Testis (tissue), 2 donors: ENCODE measurements at regions not wholly inside any gene's neighbourhood (a gene's known extent, or its start where the extent isn't known, plus 50 kb on each side); places are given as distances from the start of the nearest gene placed in this dataset.

ENCODE experiments used
- POLR2A ChIP-seq: fragments of 450-650 bp; IDR thresholded peaks from one replicate; pipeline ENCODE4 v1.6.1; 2017; ENCODE audit warnings: antibody characterized with exemption, mild to moderate bottlenecking, moderate library complexity
- TF ChIP-seq, protein P1 (sequence below), 3 experiments: fragments of 450-650 bp in 2 of 3; fragments of 200-600 bp in 1 of 3; sonication (generic) in 1 of 3; IDR thresholded peaks; one replicate each; pipeline ENCODE4 v1.5.1; 2016 to 2019; ENCODE audit warnings: antibody characterized with exemption in 3 of 3, mild to moderate bottlenecking in 2 of 3, moderate library complexity in 1 of 3

DNA sequence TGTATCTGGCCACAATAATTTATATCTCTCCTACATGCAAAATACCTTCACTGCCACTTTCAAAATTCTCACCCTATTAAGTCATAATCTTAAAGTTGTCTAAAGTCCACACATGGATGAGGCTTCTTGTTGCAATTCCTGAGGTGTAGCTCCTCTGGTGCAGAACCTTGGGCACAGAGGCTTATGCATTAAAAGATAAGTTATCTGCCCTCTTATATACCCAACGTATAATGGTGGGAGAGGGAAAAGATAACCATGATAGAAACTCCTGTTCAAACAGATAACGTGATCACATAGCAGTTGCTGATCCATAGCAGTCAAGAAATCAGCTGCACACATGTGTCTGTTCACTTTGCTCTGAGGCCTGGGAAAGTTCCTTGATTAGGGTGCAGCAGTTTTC is 1767.0 kb downstream of the MAT2B start:
- TF ChIP-seq POLR2A, result no peak
- TF ChIP-seq, protein P1, sequence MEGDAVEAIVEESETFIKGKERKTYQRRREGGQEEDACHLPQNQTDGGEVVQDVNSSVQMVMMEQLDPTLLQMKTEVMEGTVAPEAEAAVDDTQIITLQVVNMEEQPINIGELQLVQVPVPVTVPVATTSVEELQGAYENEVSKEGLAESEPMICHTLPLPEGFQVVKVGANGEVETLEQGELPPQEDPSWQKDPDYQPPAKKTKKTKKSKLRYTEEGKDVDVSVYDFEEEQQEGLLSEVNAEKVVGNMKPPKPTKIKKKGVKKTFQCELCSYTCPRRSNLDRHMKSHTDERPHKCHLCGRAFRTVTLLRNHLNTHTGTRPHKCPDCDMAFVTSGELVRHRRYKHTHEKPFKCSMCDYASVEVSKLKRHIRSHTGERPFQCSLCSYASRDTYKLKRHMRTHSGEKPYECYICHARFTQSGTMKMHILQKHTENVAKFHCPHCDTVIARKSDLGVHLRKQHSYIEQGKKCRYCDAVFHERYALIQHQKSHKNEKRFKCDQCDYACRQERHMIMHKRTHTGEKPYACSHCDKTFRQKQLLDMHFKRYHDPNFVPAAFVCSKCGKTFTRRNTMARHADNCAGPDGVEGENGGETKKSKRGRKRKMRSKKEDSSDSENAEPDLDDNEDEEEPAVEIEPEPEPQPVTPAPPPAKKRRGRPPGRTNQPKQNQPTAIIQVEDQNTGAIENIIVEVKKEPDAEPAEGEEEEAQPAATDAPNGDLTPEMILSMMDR (IDR thresholded peaks at IDR 0.05), result no peak
